ENCODE measurements at regions not wholly inside any gene's neighbourhood (a gene's known extent, or its start where the extent isn't known, plus 50 kb on each side); places are given as distances from the start of the nearest gene placed in this dataset.
A peak's percentile ranks its signal among the peaks of the same experiment; 100 is the strongest.
"Not testable (repeated sequence)": the region's sequence is repeated elsewhere in the genome, so short reads cannot be mapped to it uniquely, and the experiment has no call there.

DNA sequence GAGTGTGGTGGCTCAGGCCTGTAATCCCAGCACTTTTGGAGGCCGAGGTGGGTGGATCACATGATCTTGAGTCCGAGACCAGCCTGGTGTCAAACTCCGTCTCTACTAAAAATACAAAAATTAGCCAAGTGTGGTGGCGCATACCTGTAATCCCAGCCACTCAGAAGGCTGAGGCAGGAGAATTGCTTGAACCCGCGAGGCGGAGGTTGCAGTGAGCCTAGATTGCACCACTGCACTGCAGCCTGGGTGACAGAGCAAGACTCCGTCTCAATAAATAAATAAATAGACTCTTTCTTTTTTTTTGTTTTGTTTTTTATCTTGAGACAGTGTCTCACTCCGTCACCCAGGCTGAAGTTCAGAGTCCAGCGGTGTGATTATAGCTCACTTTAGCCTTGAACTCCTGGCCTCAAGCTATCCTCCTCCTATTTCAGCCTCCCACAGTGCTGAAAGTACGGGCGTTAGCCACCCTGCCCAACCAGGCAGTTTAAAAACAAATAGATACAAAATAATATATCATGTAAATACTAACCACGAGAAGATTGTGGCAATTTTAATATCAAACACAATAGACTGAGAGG lies 1158.0 kb upstream of the TMEFF2 start:
- DNase-seq = not testable (repeated sequence)

GRCh38 chr2:193350509-193350908 lies 1155.8 kb upstream of the TMEFF2 start:
- DNase-seq = no peak

- DNase-seq = no peak
Observed at GRCh38 chr2:193349642-193350041, 1154.9 kb upstream of the TMEFF2 start.

GRCh38 chr2:193348055-193348454 lies 1153.3 kb upstream of the TMEFF2 start:
- no peak for DNase-seq

DNA sequence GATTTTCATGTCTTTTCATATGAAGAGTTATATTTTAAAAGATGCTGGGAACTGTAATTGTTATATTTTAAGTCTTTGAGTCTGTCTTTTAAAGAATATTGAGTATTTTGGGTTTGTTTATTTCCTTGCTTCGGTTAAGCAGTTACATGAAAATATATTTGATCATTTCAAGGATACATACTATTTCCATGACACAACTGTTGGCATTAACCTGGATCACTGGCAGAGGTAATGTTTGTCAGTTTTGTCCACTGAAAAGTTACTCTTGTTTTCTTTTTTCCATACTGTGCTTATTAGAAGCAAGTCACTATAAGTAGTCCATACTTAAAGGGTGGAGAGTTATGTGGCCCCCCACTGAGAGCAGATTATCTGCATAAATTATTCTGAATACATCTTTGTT lies 1142.0 kb upstream of the TMEFF2 start:
- DNase-seq = no peak

GRCh38 chr2:193334401-193334800 lies 1139.7 kb upstream of the TMEFF2 start:
- DNase-seq = no peak

DNA sequence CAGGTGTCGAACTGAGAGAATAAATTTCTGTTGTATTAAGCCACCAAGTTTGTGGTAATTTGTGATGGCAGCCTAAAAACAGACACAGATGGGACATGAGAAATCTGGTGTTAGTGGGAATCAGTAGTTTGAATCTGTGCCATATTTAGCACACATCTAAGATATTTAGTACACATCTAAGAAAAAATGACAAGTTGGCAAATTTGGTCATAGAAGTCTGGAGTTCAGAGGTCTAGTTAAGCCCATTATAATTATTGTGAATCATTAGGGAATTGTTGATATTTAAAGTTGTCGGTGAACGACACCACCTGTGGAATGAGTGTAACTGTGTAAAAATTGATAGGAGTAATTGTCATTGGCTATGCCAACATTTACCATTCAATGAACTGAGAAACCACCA lies 1138.8 kb upstream of the TMEFF2 start:
- DNase-seq = no peak

GRCh38 chr2:193332941-193333340 lies 1138.2 kb upstream of the TMEFF2 start:
- DNase-seq = no peak

- DNase-seq = no peak
Observed at GRCh38 chr2:193331676-193332075, 1136.9 kb upstream of the TMEFF2 start.

DNA sequence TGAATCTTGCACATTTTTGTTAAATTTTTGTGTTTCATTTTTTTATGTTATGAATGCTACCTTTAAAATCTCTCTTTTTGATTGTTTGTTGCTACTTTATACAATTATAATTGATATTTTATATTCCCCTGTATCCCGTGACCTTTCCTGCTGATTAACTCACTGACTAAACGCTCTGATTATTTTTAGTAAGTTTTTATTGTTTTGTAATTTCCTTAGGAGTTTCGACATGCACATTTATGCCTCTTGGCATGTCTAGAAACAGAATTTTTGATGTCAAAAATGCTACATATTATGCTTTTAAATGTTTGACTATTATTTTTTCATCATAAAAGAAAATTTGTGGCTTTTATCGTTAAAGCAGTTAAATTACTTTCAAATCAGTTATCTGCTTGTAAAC lies 1131.6 kb upstream of the TMEFF2 start:
- DNase-seq = no peak

DNA sequence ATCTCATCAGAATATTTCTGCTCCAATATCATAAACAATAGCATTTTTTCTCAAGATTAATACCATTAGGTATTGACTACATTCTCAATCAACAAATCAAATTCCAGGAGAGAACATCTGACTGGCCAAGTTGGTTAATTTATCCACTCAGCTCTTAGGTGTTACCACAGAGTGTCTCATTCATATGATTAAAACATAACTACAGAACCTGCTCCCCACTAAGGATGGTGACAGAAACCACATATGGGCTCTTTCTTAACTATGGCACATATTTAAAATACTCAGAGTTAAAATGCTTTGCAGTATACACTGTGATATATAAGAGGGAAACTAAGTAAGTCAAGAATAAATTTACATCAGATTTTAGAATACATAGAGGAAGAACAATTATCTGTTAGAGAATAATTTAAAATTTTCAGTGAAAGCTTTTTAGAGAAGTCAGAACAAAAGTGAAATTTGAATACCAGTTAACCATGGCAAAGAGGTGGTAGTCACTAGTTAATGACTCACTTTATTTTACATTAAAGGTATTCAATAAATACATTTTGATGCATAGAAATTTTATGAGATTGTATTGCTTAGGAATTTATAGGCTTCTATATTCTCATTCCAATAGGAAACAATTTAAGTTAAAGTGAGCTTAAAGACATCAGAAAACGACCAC lies 1120.8 kb upstream of the TMEFF2 start:
- no peak for DNase-seq

- DNase-seq = no peak
Observed at GRCh38 chr2:193303464-193303863, 1108.7 kb upstream of the TMEFF2 start.

- DNase-seq = no peak
Observed at GRCh38 chr2:193294371-193294770, 1099.6 kb upstream of the TMEFF2 start.

DNA sequence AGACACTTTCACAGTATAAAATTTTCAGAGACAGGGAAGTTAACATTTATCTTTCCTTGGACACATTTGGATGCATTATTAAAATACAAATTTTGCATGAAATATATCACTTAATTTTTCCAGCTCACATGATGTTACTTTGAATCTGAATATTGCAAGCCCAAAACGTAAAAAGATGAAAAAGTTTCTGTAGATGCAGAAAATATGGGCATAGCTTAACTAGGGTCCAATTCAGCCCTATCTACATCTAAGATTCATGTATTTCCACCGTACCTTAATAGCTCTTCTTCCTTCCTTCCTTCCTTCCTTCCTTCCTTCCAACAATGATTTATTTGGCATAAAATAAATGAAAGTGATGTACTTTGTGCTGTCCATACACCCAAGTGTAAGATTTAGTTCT lies 1084.6 kb upstream of the TMEFF2 start:
- DNase-seq = no peak

GRCh38 chr2:193276988-193277387 lies 1082.3 kb upstream of the TMEFF2 start:
- DNase-seq = no peak

DNA sequence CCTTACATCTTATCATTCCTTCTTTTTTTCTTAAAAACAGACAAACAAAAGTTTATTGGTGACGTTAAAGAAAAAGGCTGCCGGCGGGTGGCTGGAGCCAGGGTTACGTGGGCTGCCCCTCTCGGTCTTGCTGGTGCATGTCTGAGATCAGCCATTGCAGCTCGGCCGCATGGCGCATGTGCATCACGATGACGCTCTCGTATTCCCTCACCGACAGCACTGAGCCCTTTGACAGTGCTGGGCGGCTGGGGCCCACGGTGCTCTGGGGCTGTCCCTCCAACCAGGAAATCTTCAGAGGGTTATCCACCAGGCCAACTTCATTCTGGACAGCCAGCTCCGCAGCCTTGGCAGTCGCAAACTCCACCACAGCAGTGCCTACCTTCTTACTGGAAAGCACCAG lies 1081.8 kb upstream of the TMEFF2 start:
- no peak for DNase-seq

- no peak for DNase-seq
Observed at GRCh38 chr2:193276069-193276468, 1081.3 kb upstream of the TMEFF2 start.

GRCh38 chr2:193272011-193272410 lies 1077.3 kb upstream of the TMEFF2 start:
- no peak for DNase-seq

GRCh38 chr2:193270816-193271215 lies 1076.1 kb upstream of the TMEFF2 start:
- no peak for DNase-seq

- DNase-seq = no peak
Observed at GRCh38 chr2:193267496-193268002, 1072.8 kb upstream of the TMEFF2 start.

DNA sequence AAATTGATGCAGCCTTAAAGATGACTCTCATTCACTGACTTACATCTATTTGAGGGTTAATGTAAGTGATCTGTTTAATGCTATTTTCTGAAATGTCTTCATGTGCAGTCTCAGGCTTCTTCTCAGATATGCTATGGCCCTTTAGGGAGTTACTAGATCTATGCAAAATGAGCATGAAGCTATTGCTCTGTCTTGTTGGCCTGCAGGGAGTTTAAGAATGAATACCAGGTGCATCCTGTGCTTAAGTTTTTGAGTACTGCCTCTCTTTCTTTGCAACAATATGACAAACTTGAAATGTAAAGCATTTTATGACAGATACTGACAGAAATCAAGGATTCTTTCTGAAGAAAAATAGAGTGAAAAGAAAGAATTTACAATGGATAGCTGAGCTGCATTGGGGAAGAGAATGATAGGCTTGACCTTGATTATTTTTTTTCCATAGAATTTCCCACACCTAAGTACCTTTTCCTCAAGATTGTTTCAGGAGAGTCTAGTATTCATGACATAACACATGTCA lies 1058.3 kb upstream of the TMEFF2 start:
- no peak for DNase-seq

DNA sequence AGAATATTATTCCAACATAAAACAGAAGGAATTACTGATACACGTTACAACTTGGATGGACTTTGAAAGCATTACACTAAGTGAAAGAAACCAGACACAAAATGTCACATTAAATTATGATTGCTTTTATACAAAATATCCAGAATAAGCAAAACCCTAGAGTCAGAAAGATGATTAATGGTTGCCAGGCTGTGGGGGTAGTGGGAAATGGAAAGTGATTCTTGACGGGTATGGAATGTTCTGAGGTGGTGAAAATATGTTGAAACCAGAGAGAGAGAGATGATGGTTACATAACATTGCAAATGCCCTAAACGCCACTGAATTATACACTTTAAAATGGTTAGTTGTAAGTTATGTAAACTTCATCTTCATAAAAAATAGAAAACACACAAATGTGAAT lies 1057.2 kb upstream of the TMEFF2 start:
- no peak for DNase-seq

- DNase-seq = no peak
Observed at GRCh38 chr2:193250389-193250788, 1055.7 kb upstream of the TMEFF2 start.

GRCh38 chr2:193240752-193241151 lies 1046.0 kb upstream of the TMEFF2 start:
- peak; percentile 22 for DNase-seq

DNA sequence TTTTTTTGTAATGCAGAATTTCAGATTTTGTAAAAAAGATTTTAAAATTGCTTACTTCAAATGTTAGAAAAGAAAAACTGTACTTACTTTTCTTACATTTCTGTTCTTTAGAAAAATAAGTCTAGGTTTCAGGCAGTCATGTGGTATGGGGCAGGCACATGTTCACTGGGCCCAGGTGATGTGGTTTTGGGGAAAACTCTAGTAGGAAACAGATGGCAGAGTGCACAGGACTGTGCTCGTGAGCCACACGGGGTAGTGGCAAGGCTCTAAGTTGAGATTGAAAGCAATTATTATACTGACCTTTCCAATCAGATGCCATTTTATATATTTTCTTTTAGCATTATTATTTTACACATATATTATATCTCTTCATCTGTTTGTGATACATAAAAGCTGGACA lies 1036.9 kb upstream of the TMEFF2 start:
- DNase-seq = no peak
